Tibial nerve (tissue), 4 donors: ENCODE measurements at regions not wholly inside any gene's neighbourhood (a gene's known extent, or its start where the extent isn't known, plus 50 kb on each side); places are given as distances from the start of the nearest gene placed in this dataset.

Source experiments
- DNase-seq, 2 donors: peaks; one replicate each; pipeline ENCODE4 v3.0.0-alpha.2; 2019; ENCODE audit warnings: low spot score in 2 of 2
- H3K27ac ChIP-seq, 4 donors: fragments of 200-600 bp; sonication (generic) in 3 of 4; one replicate each; pipeline ENCODE4 v1.5.1; 2017 to 2019; ENCODE audit warnings: mild to moderate bottlenecking in 1 of 4
- H3K27me3 ChIP-seq, 2 donors: fragments of 200-600 bp; sonication (generic) in 1 of 2; one replicate each; pipeline versions ENCODE4 v1.5.1 to v1.6.0; 2017 to 2019
- H3K36me3 ChIP-seq, 3 donors: fragments of 200-600 bp; sonication (generic); one replicate each; pipeline ENCODE4 v1.5.1; 2018 to 2019
- H3K4me1 ChIP-seq, 4 donors: fragments of 200-600 bp; sonication (generic) in 3 of 4; one replicate each; pipeline ENCODE4 v1.5.1; 2017 to 2019
- H3K4me3 ChIP-seq, 4 donors: fragments of 200-600 bp; sonication (generic) in 3 of 4; one replicate each; pipeline ENCODE4 v1.5.1; 2017 to 2019; ENCODE audit warnings: mild to moderate bottlenecking in 1 of 4, moderate library complexity in 1 of 4
- H3K9me3 ChIP-seq, 4 donors: fragments of 200-600 bp; sonication (generic) in 3 of 4; one replicate each; pipeline ENCODE4 v1.5.1; 2017 to 2019
- EP300 ChIP-seq, 2 donors: sonication (generic); formaldehyde crosslinking; IDR thresholded peaks; one replicate each; pipeline ENCODE4 v1.6.1; 2017; ENCODE audit warnings: antibody characterized with exemption in 2 of 2, mild to moderate bottlenecking in 1 of 2
- POLR2A ChIP-seq, 2 donors: fragments of 450-650 bp; IDR thresholded peaks; one replicate each; pipeline ENCODE4 v1.6.1; 2017; ENCODE audit warnings: antibody characterized with exemption in 2 of 2, mild to moderate bottlenecking in 2 of 2, moderate library complexity in 2 of 2
- WGBS, 2 donors: methylation state at CpG; one replicate each; pipeline ENCODE4 v1.1.5; 2018; 5-methylcytosine and 5-hydroxymethylcytosine counted together
- TF ChIP-seq, protein P1 (sequence below), 5 experiments: fragments of 200-600 bp in 3 of 5; fragments of 450-650 bp in 2 of 5; sonication (generic) in 3 of 5; IDR thresholded peaks; one replicate each; pipeline ENCODE4 v1.5.1; 2016 to 2019; ENCODE audit warnings: antibody characterized with exemption in 5 of 5, mild to moderate bottlenecking in 3 of 5, moderate library complexity in 2 of 5

DNA sequence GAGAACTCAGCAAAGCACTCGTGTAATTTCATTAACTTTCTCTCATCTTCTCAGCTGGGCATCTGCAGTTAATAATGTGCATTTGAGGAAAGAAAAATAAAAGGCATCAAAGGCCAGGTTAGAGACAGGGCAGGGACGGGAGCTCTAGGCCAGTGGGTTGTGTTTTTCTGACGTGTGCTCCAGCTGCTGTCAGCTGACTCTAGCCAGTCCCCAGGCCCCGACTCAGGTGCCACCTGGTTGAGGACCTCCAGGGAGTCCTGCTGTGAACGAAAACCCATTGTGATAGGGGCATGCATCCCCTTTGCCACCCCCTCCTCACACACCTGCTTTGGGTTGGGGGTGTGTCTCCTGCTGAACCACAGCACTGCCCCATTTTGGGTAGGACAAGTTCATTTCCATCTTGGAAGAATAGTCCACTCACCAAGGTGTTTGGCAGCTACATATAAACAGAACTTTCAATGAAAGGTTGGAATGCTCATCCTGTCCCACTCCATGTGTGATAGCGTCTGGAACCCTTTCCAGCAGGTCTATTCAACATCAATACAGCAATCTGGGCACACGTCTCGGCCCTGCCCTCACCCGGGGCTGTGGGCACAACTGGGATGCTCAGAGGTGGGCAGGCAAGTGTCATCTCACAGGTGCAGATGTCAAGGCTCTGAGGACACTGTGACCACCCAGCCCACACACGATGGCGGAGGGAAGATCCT is 146.1 kb upstream of the FAM20C start:
- peaks cover 0 to 12% (median 4%) of the 10 kb centered on the region in 4 donors for H3K4me1 ChIP-seq
- no peak overlapping the region for H3K27ac ChIP-seq
- H3K27me3 ChIP-seq = no peaks in the 10 kb centered on the region
- DNase-seq = peak in 1 of 2 donors; percentile 1
- no peak overlapping the region for H3K4me3 ChIP-seq
- no peaks in the 10 kb centered on the region for H3K36me3 ChIP-seq
- TF ChIP-seq, protein P1, sequence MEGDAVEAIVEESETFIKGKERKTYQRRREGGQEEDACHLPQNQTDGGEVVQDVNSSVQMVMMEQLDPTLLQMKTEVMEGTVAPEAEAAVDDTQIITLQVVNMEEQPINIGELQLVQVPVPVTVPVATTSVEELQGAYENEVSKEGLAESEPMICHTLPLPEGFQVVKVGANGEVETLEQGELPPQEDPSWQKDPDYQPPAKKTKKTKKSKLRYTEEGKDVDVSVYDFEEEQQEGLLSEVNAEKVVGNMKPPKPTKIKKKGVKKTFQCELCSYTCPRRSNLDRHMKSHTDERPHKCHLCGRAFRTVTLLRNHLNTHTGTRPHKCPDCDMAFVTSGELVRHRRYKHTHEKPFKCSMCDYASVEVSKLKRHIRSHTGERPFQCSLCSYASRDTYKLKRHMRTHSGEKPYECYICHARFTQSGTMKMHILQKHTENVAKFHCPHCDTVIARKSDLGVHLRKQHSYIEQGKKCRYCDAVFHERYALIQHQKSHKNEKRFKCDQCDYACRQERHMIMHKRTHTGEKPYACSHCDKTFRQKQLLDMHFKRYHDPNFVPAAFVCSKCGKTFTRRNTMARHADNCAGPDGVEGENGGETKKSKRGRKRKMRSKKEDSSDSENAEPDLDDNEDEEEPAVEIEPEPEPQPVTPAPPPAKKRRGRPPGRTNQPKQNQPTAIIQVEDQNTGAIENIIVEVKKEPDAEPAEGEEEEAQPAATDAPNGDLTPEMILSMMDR (IDR thresholded peaks at IDR 0.05) = no peak
- no peak for TF ChIP-seq POLR2A (IDR thresholded peaks at IDR 0.05)
- no peak for TF ChIP-seq EP300 (IDR thresholded peaks at IDR 0.05)
- WGBS, 2 donors = 78 to 80% methylated on average over 9 to 11 of the region's 11 CpGs
- H3K9me3 ChIP-seq = no peaks in the 10 kb centered on the region

DNA sequence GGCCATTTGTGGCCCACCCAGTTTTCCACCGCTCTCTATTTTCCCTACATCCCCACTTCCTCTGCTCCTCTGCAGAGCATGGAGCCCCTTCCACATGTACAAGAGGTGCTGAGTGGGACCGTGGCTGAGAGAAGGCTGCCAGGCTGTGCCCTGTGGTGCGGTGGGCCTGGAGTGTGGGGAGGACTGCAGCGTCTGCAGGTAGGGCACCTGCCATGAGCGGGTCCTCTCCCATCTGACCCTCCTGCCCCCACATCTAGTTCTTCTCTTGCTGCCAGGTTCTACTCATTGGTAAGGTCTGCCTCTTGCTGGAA is 145.6 kb upstream of the FAM20C start:
- peak in 1 of 2 donors; percentile 1 for DNase-seq
- Histone ChIP-seq H3K27ac (no peak overlapping the region), H3K4me1 (peaks cover 0 to 8% (median 3%) of the 10 kb centered on the region in 4 donors), H3K4me3 (no peak overlapping the region), H3K36me3 (no peaks in the 10 kb centered on the region), H3K27me3 (no peaks in the 10 kb centered on the region), H3K9me3 (no peaks in the 10 kb centered on the region)
- TF ChIP-seq, protein P1 (IDR thresholded peaks at IDR 0.05) = no peak
- TF ChIP-seq EP300 (IDR thresholded peaks at IDR 0.05) (no peak), POLR2A (IDR thresholded peaks at IDR 0.05) (no peak)
- 88 to 95% methylated on average over 5 of the region's 5 CpGs for WGBS, 2 donors

DNA sequence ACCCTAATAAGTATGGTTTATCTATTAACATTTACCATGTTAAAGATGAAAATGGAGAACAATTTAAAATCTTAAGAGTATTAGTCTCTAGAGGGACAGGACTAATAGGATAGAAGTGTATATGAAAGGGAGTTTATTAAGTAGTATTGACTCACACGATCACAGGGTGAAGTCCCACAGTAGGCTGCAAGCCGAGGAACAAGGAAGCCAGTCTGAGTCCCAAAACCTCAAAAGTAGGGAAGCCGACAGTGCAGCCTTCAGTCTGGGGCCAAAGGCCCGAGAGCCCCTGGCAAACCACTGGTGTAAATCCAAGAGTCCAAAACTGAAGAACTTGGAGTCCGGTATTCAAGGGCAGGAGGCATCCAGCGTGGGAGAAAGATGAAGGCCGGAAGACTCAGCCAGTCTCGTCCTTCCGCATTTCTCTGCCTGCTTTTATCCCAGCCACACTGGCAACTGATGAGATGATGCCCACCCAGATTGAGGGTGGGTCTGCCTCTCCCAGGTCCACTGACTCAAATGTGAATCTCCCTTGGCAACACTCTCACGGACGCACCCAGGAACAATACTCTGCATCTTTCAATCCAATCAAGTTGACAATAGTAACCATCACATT is 140.8 kb upstream of the FAM20C start:
- H3K27ac ChIP-seq = no peak overlapping the region
- H3K4me3 ChIP-seq = no peak overlapping the region
- TF ChIP-seq EP300 (IDR thresholded peaks at IDR 0.05) (no peak), POLR2A (IDR thresholded peaks at IDR 0.05) (no peak)
- TF ChIP-seq, protein P1 (IDR thresholded peaks at IDR 0.05) = no peak
- H3K36me3 ChIP-seq = no peaks in the 10 kb centered on the region
- H3K27me3 ChIP-seq = no peaks in the 10 kb centered on the region
- no peaks in the 10 kb centered on the region for H3K4me1 ChIP-seq
- H3K9me3 ChIP-seq = no peaks in the 10 kb centered on the region
- no peak for DNase-seq
- 85 to 86% methylated on average over 11 of the region's 11 CpGs for WGBS, 2 donors

DNA sequence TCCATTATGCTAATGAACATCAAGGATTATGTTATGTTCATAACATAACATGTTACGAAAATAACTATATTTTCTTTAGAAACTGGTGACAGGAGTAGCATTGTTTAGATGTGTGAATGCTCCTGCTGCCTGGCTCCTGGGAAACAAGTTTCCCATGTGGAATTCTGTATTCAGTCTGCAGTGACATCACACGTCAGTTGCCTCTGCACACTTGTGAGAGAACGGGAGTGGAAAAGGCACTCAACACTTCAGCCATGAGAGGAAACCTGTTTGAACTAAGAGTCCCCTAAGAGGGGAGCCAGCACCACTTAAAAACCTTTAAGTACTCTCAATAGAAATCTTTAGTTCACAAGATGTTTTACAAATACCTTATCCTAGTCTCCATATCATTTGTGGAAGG is 140.3 kb upstream of the FAM20C start:
- Histone ChIP-seq H3K27me3 (no peaks in the 10 kb centered on the region), H3K4me3 (no peak overlapping the region), H3K27ac (no peak overlapping the region), H3K9me3 (no peaks in the 10 kb centered on the region), H3K36me3 (no peaks in the 10 kb centered on the region), H3K4me1 (no peaks in the 10 kb centered on the region)
- no peak for DNase-seq
- WGBS, 2 donors = 54 to 61% methylated on average over 3 of the region's 3 CpGs
- TF ChIP-seq, protein P1 (IDR thresholded peaks at IDR 0.05) = no peak
- TF ChIP-seq POLR2A (IDR thresholded peaks at IDR 0.05) (no peak), EP300 (IDR thresholded peaks at IDR 0.05) (no peak)

DNA sequence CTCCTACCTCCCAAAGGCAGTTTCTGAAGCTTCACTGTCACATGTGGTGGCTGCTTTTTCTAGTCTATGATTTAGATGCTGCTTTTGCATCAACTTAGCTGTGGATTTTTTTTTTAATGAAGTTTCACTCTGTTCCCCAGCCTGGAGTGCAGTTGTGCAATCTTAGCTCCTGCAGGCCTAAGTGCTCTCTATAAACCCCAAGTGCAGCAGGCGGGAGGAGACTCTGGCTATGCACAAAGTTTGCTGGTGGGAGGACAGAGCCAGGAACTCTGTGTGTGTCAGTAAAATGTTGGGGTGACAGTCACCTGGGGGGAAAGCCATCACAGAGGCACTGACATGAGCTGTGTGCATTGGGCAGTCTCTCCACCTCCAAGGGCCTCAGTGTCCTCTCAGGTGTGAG is 138.8 kb upstream of the FAM20C start:
- Histone ChIP-seq H3K9me3 (no peaks in the 10 kb centered on the region), H3K27me3 (no peaks in the 10 kb centered on the region), H3K27ac (no peak overlapping the region), H3K4me3 (no peak overlapping the region), H3K36me3 (no peaks in the 10 kb centered on the region), H3K4me1 (peaks cover 0 to 2% (median 0%) of the 10 kb centered on the region in 4 donors)
- no peak for DNase-seq
- 100% methylated on average over 1 of the region's 1 CpG for WGBS, 2 donors
- TF ChIP-seq POLR2A (IDR thresholded peaks at IDR 0.05) = no peak
- TF ChIP-seq, protein P1 (IDR thresholded peaks at IDR 0.05) = no peak
- TF ChIP-seq EP300 (IDR thresholded peaks at IDR 0.05) = no peak
